Ammon's horn (tissue), 1 donor: ENCODE measurements at regions not wholly inside any gene's neighbourhood (a gene's known extent, or its start where the extent isn't known, plus 50 kb on each side); places are given as distances from the start of the nearest gene placed in this dataset.

Source experiments
- DNase-seq: peaks from one replicate; pipeline ENCODE4 v3.0.0-alpha.2; 2016; ENCODE audit warnings: low spot score

GRCh38 chr6:163720460-163721235, 306.1 kb downstream of the QKI start:
- DNase-seq, result no peak

GRCh38 chr6:163720005-163720404, 305.5 kb downstream of the QKI start:
- DNase-seq, result no peak

- DNase-seq, result no peak
These were observed 304.7 kb downstream of the QKI start for GRCh38 chr6:163719028-163719742.

GRCh38 chr6:163718537-163718936, 304.0 kb downstream of the QKI start:
- DNase-seq, result no peak

- DNase-seq, result no peak
These were observed 302.7 kb downstream of the QKI start for GRCh38 chr6:163717106-163717764.

- DNase-seq, result no peak
These were observed 302.2 kb downstream of the QKI start for GRCh38 chr6:163716690-163717089.

- no peak for DNase-seq
These were observed 301.3 kb downstream of the QKI start for GRCh38 chr6:163715846-163716245.

GRCh38 chr6:163714179-163714578, 299.7 kb downstream of the QKI start:
- DNase-seq, result no peak

- DNase-seq, result no peak
These were observed 298.5 kb downstream of the QKI start for GRCh38 chr6:163712981-163713380.

GRCh38 chr6:163712566-163712961, 298.0 kb downstream of the QKI start:
- peak; percentile 55 for DNase-seq

- peak; percentile 84 for DNase-seq
These were observed 297.4 kb downstream of the QKI start for GRCh38 chr6:163711615-163712565.

- no peak for DNase-seq
These were observed 296.3 kb downstream of the QKI start for GRCh38 chr6:163710532-163711470.

GRCh38 chr6:163709693-163710092, 295.2 kb downstream of the QKI start:
- DNase-seq, result no peak

GRCh38 chr6:163709255-163709654, 294.7 kb downstream of the QKI start:
- DNase-seq, result no peak

- no peak for DNase-seq
These were observed 293.9 kb downstream of the QKI start for GRCh38 chr6:163708466-163708865.

- peak; percentile 24 for DNase-seq
These were observed 293.2 kb downstream of the QKI start for GRCh38 chr6:163707387-163708355.

- no peak for DNase-seq
These were observed 292.1 kb downstream of the QKI start for GRCh38 chr6:163706500-163707087.

GRCh38 chr6:163705923-163706322, 291.4 kb downstream of the QKI start:
- DNase-seq, result no peak

GRCh38 chr6:163702736-163703135, 288.2 kb downstream of the QKI start:
- DNase-seq, result no peak
